GM19438 (cell line): ENCODE measurements at regions not wholly inside any gene's neighbourhood (a gene's known extent, or its start where the extent isn't known, plus 50 kb on each side); places are given as distances from the start of the nearest gene placed in this dataset.

ENCODE experiments used
- ATAC-seq: cut with Tn5 transposase; IDR thresholded peaks from one replicate; pipeline ENCODE4 v1.9.1; 2021; ENCODE audit warnings: low read depth; ENCODE audit not compliant: unreplicated experiment

GRCh38 chr6:21802175-21802822 lies 208.7 kb downstream of the SOX4 start:
- no peak for ATAC-seq

DNA sequence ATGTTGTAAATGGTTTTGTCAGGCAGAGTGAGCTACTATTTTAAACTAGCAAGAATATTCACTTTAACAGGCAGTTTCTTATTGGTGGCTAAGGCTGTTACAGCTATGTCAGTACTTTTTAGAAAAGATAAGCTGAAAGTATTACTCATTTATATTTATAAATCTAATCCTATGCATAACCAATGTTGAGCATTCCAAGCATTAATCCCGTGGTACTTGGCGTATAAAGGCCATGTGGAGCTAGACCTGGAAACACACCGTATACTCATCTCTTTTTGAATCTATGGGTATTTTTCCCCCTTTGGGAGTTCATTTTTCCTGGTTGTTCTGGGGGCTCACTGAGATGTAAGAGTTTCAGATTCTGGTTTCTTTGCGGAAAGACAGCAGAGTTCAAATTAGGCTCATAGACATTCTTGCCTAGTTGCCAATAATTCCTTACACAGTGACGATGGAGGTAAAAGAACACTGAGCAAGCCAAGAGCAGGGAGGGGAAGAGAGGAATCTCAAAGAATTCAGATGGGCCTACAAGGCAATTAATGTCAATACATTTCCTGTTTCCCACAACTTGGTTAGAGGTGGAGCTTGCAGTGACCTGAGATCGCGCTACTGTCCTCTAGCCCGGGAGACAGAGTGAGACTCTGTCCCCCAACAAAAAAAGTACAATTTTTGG lies 211.5 kb downstream of the SOX4 start:
- no peak for ATAC-seq

GRCh38 chr6:21807299-21808044 lies 213.9 kb downstream of the SOX4 start:
- ATAC-seq: no peak

- no peak for ATAC-seq
Observed at GRCh38 chr6:21808045-21808470, 214.5 kb downstream of the SOX4 start.

- no peak for ATAC-seq
Observed at GRCh38 chr6:21808551-21809242, 215.1 kb downstream of the SOX4 start.

GRCh38 chr6:21811484-21811883 lies 217.9 kb downstream of the SOX4 start:
- no peak for ATAC-seq

- no peak for ATAC-seq
Observed at GRCh38 chr6:21816231-21816630, 222.7 kb downstream of the SOX4 start.

DNA sequence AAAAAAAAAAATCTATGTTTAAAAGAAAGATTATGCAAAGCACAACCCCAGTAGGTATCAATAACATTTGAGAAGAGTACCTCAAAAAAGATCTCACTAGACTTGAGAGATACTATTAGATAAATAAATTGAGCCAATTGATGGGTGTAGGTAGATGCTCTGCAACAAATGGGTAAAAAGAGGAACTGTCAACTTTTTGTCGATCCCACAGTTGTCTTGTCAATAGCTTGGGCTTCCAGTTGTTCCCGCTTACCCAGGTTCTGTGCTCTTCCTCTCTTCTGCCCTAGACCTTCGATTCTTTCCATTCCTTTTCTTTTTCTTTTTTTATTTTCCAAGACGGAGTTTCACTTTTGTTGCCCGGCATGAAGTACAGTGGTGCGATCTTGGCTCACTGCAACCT lies 226.9 kb downstream of the SOX4 start:
- ATAC-seq: no peak

GRCh38 chr6:21823371-21823770 lies 229.8 kb downstream of the SOX4 start:
- no peak for ATAC-seq

- no peak for ATAC-seq
Observed at GRCh38 chr6:21824431-21825177, 231.1 kb downstream of the SOX4 start.

DNA sequence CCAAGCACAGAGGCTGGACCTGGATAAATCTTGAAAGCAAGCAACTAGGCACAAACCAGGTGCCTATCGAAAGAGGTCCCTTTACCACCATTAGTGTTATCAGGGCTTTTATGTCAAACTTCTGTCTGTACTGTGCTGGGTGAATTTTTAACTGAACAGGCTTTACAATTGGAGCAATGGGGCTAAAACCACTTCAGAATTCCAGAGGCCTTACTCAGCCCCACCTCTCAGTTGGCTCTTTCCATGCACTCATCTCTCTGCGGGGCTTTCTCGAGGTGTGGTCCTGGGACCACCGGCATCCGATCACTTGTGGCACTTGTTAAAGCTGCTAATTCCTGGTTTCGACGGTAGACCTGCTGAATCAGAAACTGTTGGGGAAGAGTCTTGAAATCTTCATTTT lies 232.5 kb downstream of the SOX4 start:
- ATAC-seq: no peak

GRCh38 chr6:21826904-21827303 lies 233.4 kb downstream of the SOX4 start:
- no peak for ATAC-seq

DNA sequence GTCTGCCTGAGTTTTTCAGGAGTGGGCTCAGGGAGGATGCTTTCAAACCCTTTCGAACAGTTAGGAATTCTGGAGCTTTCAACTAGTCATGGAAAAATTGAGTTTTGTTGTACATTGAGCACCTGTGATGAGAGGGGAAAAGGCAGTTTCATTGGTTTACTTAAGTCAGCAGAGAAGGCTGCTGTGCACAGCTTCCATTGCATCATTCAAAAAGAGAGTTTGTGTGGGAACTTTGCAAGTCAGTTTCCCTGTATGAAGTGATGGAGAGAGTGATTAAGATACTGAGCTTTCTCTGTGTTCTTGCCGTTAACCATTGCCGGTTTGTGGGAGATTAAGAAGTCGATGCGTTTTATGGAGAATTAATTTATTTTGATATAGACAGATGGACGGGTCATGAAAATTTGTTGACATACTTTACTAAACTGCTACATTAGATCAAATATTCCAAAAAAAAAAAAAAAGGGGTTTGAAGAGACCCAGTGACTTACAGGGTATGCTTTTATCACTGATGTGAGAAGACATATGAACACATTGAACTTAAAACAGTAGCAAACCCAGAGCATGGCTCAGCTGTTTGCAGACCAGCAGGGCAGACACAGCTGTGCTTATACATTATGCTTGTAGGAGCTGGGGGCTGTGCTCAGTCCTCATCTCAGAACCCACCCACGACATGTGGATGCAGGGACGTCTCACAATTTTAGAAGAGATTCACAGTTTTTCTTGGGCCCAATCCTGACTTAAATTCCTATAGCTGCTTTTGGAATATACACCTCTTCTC lies 234.1 kb downstream of the SOX4 start:
- ATAC-seq: no peak

DNA sequence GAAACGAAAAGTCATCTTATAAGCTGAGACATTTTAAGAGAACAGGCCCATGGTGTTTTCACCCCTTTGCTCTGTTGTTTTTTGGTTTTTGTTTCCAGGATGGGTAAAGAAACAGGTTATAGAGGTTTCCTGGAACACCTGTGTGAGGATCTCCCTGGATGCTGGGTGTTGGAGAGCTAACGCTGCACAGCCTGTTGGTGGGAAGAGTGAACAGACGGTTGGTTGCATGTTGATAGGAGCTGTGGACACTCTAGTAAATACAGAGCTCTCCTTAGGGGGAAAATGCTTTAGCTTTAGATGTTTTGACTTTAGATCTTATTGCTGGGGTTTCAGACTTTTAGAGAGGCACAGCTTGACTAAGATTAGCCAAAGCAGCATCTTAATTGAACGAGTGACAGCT lies 235.2 kb downstream of the SOX4 start:
- no peak for ATAC-seq

GRCh38 chr6:21829126-21829525 lies 235.6 kb downstream of the SOX4 start:
- ATAC-seq: no peak

GRCh38 chr6:21831521-21832291 lies 238.2 kb downstream of the SOX4 start:
- ATAC-seq: no peak

DNA sequence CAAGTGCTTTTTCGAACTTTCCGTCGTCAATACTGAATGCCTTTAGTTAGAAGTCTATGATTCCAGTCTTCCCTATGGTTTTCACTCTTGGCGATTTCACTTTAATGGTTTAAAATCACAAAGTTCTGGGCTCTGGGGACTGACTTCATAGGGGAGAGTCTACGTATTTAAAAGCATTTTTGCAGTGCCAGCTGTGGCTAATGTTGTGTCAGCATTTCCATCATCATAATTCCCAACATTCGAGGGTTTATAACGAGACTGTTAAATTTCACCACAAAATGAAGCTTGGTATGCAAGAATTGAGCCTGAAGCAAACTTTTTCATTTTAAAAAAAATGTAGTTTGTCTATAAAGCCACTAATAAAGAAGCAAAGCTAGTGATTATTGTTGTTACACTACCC lies 242.7 kb downstream of the SOX4 start:
- ATAC-seq: no peak

DNA sequence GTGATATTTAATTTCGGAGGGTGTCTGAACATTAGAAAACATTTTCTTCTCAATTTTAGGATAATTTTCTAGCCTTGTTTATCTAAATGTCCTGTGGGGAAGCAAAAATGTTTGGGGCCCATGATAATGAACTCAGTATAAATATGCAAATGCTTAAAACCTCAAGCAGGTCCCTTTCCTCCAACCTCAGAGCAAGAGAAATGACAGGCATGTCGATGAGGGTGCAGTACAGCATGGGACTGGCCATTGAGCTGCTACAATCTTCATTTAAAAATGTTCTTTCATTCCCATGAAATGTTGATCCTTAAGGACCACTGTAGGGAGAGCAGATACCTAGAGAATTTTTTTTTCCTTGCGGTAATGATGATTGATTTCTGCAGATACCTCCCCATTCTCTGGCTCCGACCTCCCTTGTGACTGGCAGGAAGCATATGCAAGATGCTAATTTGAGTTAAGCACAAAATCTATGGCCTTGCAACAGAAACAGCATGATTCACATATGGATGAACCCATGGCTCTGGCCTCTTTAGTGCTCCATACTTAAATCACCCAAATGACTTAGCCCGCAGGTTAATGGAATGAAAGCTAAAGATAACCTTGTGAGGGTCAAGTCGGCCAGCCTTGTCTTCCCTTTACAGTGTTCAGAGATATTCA lies 243.3 kb downstream of the SOX4 start:
- ATAC-seq: no peak
